GM23338 (cell line): ENCODE measurements at regions not wholly inside any gene's neighbourhood (a gene's known extent, or its start where the extent isn't known, plus 50 kb on each side); places are given as distances from the start of the nearest gene placed in this dataset.

Source experiments
- CTCF ChIP-seq, 2 experiments: fragments of 200-600 bp in 1 of 2; sonication (generic) in 1 of 2; conservative IDR thresholded peaks; 2 replicates each; pipeline versions ENCODE4 v1.5.1 to v1.6.1; 2016 to 2017; ENCODE audit warnings: antibody characterized with exemption in 2 of 2, low read depth in 2 of 2, mild to moderate bottlenecking in 2 of 2, moderate library complexity in 1 of 2
- POLR2AphosphoS5 ChIP-seq: IDR thresholded peaks from 2 replicates; pipeline ENCODE4 v1.6.1; 2016; ENCODE audit warnings: antibody characterized with exemption, low read depth

GRCh38 chr1:93743465-93743864, 61.8 kb upstream of the BCAR3 start:
- TF ChIP-seq POLR2AphosphoS5 (no peak), CTCF (conservative IDR thresholded peaks at IDR 0.05; ENCODE audit: low read depth in 2 of 2) (no peak)
